Duodenal mucosa (tissue), 2 donors: ENCODE measurements at regions not wholly inside any gene's neighbourhood (a gene's known extent, or its start where the extent isn't known, plus 50 kb on each side); places are given as distances from the start of the nearest gene placed in this dataset.

Source experiments
- H3K27ac ChIP-seq: one replicate; pipeline ENCODE4 v1.7.0; 2013; ENCODE audit warnings: low read depth, low read length
- H3K27me3 ChIP-seq, 2 donors: one replicate each; pipeline ENCODE4 v1.7.0; 2013; ENCODE audit warnings: low read length in 2 of 2, control low read depth in 1 of 2; ENCODE audit not compliant: insufficient read depth in 2 of 2, control insufficient read depth in 1 of 2
- H3K36me3 ChIP-seq, 2 donors: one replicate each; pipeline ENCODE4 v1.7.0; 2013; ENCODE audit warnings: low read length in 2 of 2, control low read depth in 1 of 2; ENCODE audit not compliant: insufficient read depth in 2 of 2, control insufficient read depth in 1 of 2
- H3K4me1 ChIP-seq, 2 donors: one replicate each; pipeline ENCODE4 v1.7.0; 2013; ENCODE audit warnings: low read length in 2 of 2, control low read depth in 1 of 2; ENCODE audit not compliant: insufficient read depth in 2 of 2, control insufficient read depth in 1 of 2
- H3K4me3 ChIP-seq, 2 donors: one replicate each; pipeline ENCODE4 v1.7.0; 2013; ENCODE audit warnings: low read length in 2 of 2, low read depth in 1 of 2
- H3K9ac ChIP-seq, 2 donors: one replicate each; pipeline ENCODE4 v1.7.0; 2013; ENCODE audit warnings: low read length in 2 of 2, low read depth in 1 of 2
- H3K9me3 ChIP-seq, 2 donors: one replicate each; pipeline ENCODE4 v1.7.0; 2013; ENCODE audit warnings: low read length in 2 of 2, control low read depth in 1 of 2; ENCODE audit not compliant: control insufficient read depth in 1 of 2

DNA sequence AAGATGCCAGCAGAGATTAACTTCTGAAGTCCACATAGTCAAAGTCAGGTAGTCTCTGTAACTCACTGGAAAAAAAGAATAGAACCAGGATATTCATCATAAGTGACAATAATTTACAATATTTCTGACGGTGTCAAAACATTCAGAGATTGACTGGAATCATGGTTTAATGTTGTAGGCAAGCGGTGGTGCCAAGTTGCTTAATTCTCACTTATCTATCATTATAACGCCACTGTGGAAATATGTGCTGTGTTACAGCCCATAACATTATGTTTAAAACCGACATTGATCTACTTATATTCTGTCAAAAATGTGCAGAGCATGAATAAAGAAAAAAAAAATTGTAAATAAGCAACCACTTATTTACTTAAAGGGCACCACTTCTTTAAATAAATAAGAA lies 801.7 kb downstream of the DIPK2A start:
- H3K27ac ChIP-seq = no peak overlapping the region
- H3K4me3 ChIP-seq = no peak overlapping the region
- H3K9ac ChIP-seq = no peak overlapping the region
- no peaks in the 10 kb centered on the region for H3K9me3 ChIP-seq
- H3K4me1 ChIP-seq = no peaks in the 10 kb centered on the region
- H3K27me3 ChIP-seq = no peaks in the 10 kb centered on the region
- no peaks in the 10 kb centered on the region for H3K36me3 ChIP-seq

DNA sequence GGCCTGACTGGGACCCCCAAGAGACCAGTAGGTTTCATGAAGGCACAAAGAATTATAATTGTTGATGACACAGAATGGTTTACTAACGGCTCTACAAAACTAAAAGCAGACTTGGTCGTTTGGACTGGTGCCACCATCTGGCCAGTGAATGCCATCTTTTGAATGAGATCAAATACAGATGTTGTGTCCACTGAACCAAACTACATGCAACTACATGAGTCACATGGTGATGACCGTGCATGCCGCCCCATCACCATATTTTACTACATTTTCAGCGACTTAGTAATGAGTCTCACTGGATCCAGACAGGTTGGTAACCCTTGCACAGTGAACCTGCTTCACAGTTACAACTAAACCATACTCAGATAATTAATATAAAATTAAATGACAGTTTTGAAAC lies 803.3 kb downstream of the DIPK2A start:
- Histone ChIP-seq H3K4me3 (no peak overlapping the region), H3K27me3 (no peaks in the 10 kb centered on the region), H3K36me3 (no peaks in the 10 kb centered on the region), H3K4me1 (no peaks in the 10 kb centered on the region), H3K9ac (no peak overlapping the region), H3K9me3 (no peaks in the 10 kb centered on the region), H3K27ac (no peak overlapping the region)

DNA sequence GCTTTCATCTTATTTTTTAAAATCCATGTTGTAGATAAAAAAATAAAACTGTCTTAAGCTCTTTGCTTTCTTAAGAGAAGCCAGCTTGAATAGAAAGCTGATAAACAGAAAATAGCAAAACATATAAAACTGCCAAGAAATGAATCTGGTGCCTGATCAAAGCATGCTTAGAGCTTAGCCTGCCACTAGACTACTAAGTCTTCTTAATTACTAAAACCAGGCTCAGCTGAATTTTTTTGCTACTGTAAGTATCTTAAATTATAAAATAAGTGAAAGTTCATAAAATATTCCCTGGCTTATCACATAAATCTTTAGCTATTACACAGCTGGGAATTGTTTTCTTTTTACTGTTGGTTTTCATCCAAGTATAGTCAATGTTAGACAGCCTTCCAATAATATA lies 803.9 kb downstream of the DIPK2A start:
- no peaks in the 10 kb centered on the region for H3K9me3 ChIP-seq
- no peaks in the 10 kb centered on the region for H3K27me3 ChIP-seq
- no peaks in the 10 kb centered on the region for H3K4me1 ChIP-seq
- no peak overlapping the region for H3K27ac ChIP-seq
- H3K36me3 ChIP-seq = no peaks in the 10 kb centered on the region
- no peak overlapping the region for H3K9ac ChIP-seq
- no peak overlapping the region for H3K4me3 ChIP-seq

DNA sequence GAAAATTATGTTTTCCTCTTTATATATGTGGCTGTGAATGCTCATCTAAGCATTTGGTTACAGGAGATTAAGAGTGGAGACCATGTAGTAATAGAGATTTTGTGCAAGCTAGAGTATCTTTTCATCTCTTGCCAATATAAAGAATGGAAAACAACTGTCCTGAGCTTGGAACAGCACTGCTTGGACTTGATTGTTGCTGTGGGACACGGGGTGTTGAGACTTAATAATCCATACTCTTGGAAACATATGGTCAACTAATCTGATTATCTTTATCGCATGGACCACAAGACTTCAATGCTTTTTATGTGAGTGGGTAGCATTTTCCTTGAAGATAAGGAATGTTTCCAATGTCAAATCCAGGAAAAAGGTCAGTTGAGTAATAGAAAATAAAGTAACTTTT lies 806.3 kb downstream of the DIPK2A start:
- Histone ChIP-seq H3K27me3 (no peaks in the 10 kb centered on the region), H3K9ac (no peak overlapping the region), H3K9me3 (no peaks in the 10 kb centered on the region), H3K27ac (no peak overlapping the region), H3K4me3 (no peak overlapping the region), H3K4me1 (no peaks in the 10 kb centered on the region), H3K36me3 (no peaks in the 10 kb centered on the region)

DNA sequence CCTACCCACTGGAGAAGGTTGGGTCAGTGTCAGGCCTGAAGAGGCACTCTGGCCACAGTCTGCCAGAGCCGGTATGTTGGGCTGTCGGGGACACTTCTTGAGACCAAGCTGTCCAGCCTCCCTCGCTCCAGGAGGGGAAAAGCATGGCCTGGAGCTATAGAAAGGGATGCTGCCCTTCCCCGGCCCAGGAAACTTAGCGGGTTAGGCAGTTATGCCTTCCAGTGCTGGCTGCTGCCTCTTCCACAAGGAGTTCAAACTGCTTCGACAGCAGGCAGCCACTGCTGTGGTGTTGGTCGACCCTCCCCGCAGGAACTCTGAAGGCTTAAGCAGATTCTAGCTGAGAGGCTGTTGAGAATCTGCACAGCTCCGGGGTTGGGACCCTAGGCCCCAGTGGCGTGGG lies 819.4 kb downstream of the DIPK2A start:
- Histone ChIP-seq H3K27ac (no peak overlapping the region), H3K27me3 (no peaks in the 10 kb centered on the region), H3K9me3 (peaks cover 0 to 3% of the 10 kb centered on the region in 2 donors), H3K4me1 (no peaks in the 10 kb centered on the region), H3K36me3 (no peaks in the 10 kb centered on the region), H3K4me3 (no peak overlapping the region), H3K9ac (no peak overlapping the region)

DNA sequence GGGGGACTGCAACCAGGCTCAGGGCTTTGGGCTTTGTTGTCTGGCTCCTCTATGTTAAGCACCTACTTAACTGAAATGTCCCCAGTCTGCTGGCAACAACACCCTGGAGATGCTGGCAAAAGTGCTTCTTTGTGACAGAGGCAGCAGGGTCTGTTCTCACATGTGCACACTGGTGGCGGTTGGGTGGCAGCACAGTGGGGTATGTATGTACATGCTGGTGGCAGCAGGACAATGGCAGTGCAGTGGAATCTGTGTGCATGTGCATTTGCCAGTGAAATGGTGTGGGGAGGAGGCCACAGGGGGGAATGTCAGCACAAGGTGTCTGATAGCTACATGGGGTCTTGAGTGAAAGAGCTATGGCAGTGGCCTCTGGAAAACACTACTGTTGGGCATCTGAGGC lies 830.3 kb downstream of the DIPK2A start:
- no peak overlapping the region for H3K9ac ChIP-seq
- no peaks in the 10 kb centered on the region for H3K36me3 ChIP-seq
- H3K27ac ChIP-seq = no peak overlapping the region
- no peaks in the 10 kb centered on the region for H3K4me1 ChIP-seq
- H3K4me3 ChIP-seq = no peak overlapping the region
- no peaks in the 10 kb centered on the region for H3K27me3 ChIP-seq
- no peaks in the 10 kb centered on the region for H3K9me3 ChIP-seq

DNA sequence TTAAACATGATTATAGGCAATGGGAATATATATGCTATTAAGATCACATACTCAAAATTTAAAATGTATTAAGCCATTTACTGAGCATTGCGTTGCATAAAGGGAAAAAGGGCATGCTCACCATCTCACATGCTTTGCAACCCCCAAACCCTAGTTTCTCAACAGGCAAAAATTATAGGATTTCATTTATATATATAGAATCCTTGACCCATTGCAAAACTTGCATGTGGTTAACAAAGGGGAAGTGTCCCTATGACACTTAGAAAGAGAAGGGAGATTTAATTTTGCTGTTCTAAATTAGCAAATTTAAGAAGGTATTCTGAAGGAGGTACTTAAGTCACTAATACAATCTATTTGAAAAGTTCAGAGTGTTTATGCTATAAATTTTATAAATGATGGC lies 837.8 kb downstream of the DIPK2A start:
- no peaks in the 10 kb centered on the region for H3K4me1 ChIP-seq
- H3K9me3 ChIP-seq = no peaks in the 10 kb centered on the region
- H3K9ac ChIP-seq = no peak overlapping the region
- no peaks in the 10 kb centered on the region for H3K36me3 ChIP-seq
- no peaks in the 10 kb centered on the region for H3K27me3 ChIP-seq
- no peak overlapping the region for H3K4me3 ChIP-seq
- H3K27ac ChIP-seq = no peak overlapping the region

DNA sequence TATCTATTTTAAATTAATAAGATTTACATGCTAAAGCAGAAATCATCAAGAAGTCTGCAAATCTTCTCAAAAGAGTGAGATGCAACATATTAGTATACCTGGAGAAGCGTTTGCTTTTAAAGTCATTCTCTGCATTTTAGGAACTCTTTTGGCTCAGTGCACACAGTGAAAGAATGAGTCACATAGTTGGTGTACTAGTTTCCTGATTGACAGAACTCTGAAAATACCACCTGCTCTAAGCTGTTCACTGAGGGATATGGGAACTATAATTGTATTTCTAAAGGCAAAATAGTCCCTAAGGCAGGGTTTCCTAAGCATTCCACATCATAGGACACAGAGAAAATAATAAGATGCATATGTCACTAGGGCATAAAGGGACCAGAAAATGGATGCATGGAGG lies 838.5 kb downstream of the DIPK2A start:
- Histone ChIP-seq H3K9ac (no peak overlapping the region), H3K27me3 (no peaks in the 10 kb centered on the region), H3K27ac (no peak overlapping the region), H3K36me3 (no peaks in the 10 kb centered on the region), H3K9me3 (no peaks in the 10 kb centered on the region), H3K4me3 (no peak overlapping the region), H3K4me1 (no peaks in the 10 kb centered on the region)

DNA sequence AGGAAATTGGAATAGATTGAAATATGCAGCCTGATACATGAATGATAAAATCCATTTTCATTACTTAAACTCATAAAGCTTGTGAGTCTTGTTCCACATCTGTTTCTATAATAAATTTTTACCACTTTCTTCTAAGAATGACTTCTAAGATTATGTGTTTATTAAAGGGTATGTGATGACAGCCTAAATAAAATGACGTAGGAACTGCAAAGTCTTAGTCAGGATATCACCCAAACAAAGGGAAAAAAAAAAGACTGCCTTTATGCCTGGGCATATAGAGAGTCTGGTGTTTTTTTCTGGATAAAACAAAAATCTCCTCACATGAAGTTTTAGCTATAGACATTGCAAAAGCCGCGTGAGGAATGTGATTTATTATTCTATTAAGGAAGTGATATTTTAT lies 844.0 kb downstream of the DIPK2A start:
- Histone ChIP-seq H3K27me3 (no peaks in the 10 kb centered on the region), H3K27ac (no peak overlapping the region), H3K9me3 (no peaks in the 10 kb centered on the region), H3K36me3 (no peaks in the 10 kb centered on the region), H3K4me1 (no peaks in the 10 kb centered on the region), H3K4me3 (no peak overlapping the region), H3K9ac (no peak overlapping the region)

DNA sequence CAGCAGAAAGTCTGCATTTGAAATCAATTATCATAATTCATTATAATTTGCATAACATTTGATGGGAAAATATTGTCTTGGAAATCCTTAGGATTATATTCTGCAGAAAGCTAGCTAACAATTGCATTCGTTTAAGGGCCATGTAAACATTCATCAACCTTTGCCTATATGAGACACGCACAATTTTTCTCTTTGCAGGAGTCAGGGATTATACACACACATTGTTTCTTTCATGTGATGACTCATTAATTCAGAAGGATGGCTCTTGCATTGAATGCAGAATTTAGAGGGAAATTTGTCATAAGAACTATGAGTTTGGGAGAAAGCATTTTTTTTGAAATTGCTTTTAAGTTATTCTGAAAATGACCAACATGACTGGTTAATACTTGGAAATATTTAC lies 844.7 kb downstream of the DIPK2A start:
- no peaks in the 10 kb centered on the region for H3K27me3 ChIP-seq
- no peak overlapping the region for H3K27ac ChIP-seq
- H3K4me1 ChIP-seq = no peaks in the 10 kb centered on the region
- H3K36me3 ChIP-seq = no peaks in the 10 kb centered on the region
- H3K9ac ChIP-seq = no peak overlapping the region
- H3K9me3 ChIP-seq = no peaks in the 10 kb centered on the region
- no peak overlapping the region for H3K4me3 ChIP-seq

- Histone ChIP-seq H3K9me3 (no peaks in the 10 kb centered on the region), H3K4me3 (no peak overlapping the region), H3K27ac (no peak overlapping the region), H3K9ac (no peak overlapping the region), H3K27me3 (no peaks in the 10 kb centered on the region), H3K4me1 (no peaks in the 10 kb centered on the region), H3K36me3 (no peaks in the 10 kb centered on the region)
These were observed 847.4 kb downstream of the DIPK2A start for GRCh38 chr3:144818973-144819372.
